ENCODE measurements at regions not wholly inside any gene's neighbourhood (a gene's known extent, or its start where the extent isn't known, plus 50 kb on each side); places are given as distances from the start of the nearest gene placed in this dataset.
"Not testable (repeated sequence)": the region's sequence is repeated elsewhere in the genome, so short reads cannot be mapped to it uniquely, and the experiment has no call there.

GRCh38 chr2:160825433-160825832, 331.8 kb upstream of the RBMS1 start:
- Histone ChIP-seq H3K4me2 (no peak overlapping the region), H3K9me3 (replicated peaks in 1 of 11) (peaks cover 26 to 52% (median 35%) of the 10 kb centered on the region in 11 experiments), H3K36me3 (no peaks in the 10 kb centered on the region; a peak in 1 of 22 replicates), H3K27ac (no peak overlapping the region), H4K20me1 (no peaks in the 10 kb centered on the region), H3K4me1 (peaks cover 0 to 7% (median 0%) of the 10 kb centered on the region in 10 experiments; a peak in 1 of 20 replicates), H3K4me3 (no peak overlapping the region), H3K9ac (no peak overlapping the region), H3K27me3 (no peaks in the 10 kb centered on the region)
- no peak for TF ChIP-seq Cebpa-rat (IDR thresholded peaks at IDR 0.05)

- H3K9me3 ChIP-seq (replicated peaks in 1 of 11): peaks cover 26 to 56% (median 35%) of the 10 kb centered on the region in 11 experiments
- no peak overlapping the region for H3K27ac ChIP-seq
- no peaks in the 10 kb centered on the region for H3K27me3 ChIP-seq
- no peaks in the 10 kb centered on the region for H3K4me1 ChIP-seq
- H3K4me3 ChIP-seq: no peak overlapping the region
- H3K36me3 ChIP-seq: no peaks in the 10 kb centered on the region; a peak in 1 of 22 replicates
- no peak overlapping the region for H3K4me2 ChIP-seq
- H4K20me1 ChIP-seq: no peaks in the 10 kb centered on the region
- H3K9ac ChIP-seq: no peak overlapping the region
- TF ChIP-seq Cebpa-rat (IDR thresholded peaks at IDR 0.05): no peak
Measured at GRCh38 chr2:160826496-160826895, 332.9 kb upstream of the RBMS1 start.

- no peak for TF ChIP-seq Cebpa-rat (IDR thresholded peaks at IDR 0.05)
- H3K9me3 ChIP-seq (replicated peaks in 1 of 11): peaks cover 26 to 56% (median 35%) of the 10 kb centered on the region in 11 experiments
- no peaks in the 10 kb centered on the region; a peak in 1 of 22 replicates for H3K36me3 ChIP-seq
- H3K4me1 ChIP-seq: no peaks in the 10 kb centered on the region
- H3K4me2 ChIP-seq: no peak overlapping the region
- H4K20me1 ChIP-seq: no peaks in the 10 kb centered on the region
- H3K27me3 ChIP-seq: no peaks in the 10 kb centered on the region
- H3K27ac ChIP-seq: no peak overlapping the region
- H3K4me3 ChIP-seq: no peak overlapping the region
- H3K9ac ChIP-seq: no peak overlapping the region
Measured at GRCh38 chr2:160828076-160828475, 332.2 kb upstream of the TANK start.

GRCh38 chr2:160832381-160832780, 327.8 kb upstream of the TANK start:
- not testable (repeated sequence) for H3K9ac ChIP-seq, H3K4me1 ChIP-seq, H3K36me3 ChIP-seq, H3K27me3 ChIP-seq, H3K4me3 ChIP-seq, H3K4me2 ChIP-seq, H3K27ac ChIP-seq, H4K20me1 ChIP-seq
- peaks cover 0 to 23% (median 8%) of the 10 kb centered on the region in 11 experiments; a peak in 15 of 22 replicates for H3K9me3 ChIP-seq (replicated peaks in 1 of 11)

GRCh38 chr2:160835166-160835565, 325.1 kb upstream of the TANK start:
- Histone ChIP-seq H4K20me1 (no peaks in the 10 kb centered on the region), H3K9me3 (replicated peaks in 1 of 11) (peaks cover 0 to 7% (median 0%) of the 10 kb centered on the region in 11 experiments; a peak in 4 of 22 replicates), H3K4me2 (no peak overlapping the region), H3K9ac (no peak overlapping the region), H3K4me1 (no peaks in the 10 kb centered on the region), H3K4me3 (no peak overlapping the region), H3K27ac (no peak overlapping the region), H3K27me3 (no peaks in the 10 kb centered on the region), H3K36me3 (no peaks in the 10 kb centered on the region)
- no peak for TF ChIP-seq Cebpa-rat (IDR thresholded peaks at IDR 0.05)

- Histone ChIP-seq H3K9ac (no peak overlapping the region), H3K27me3 (no peaks in the 10 kb centered on the region), H3K9me3 (replicated peaks in 1 of 11) (no peaks in the 10 kb centered on the region), H3K27ac (no peak overlapping the region), H3K4me2 (no peak overlapping the region), H4K20me1 (no peaks in the 10 kb centered on the region), H3K36me3 (no peaks in the 10 kb centered on the region), H3K4me3 (no peak overlapping the region), H3K4me1 (no peaks in the 10 kb centered on the region)
- no peak for TF ChIP-seq Cebpa-rat (IDR thresholded peaks at IDR 0.05)
Measured at GRCh38 chr2:160836755-160837154, 323.5 kb upstream of the TANK start.

- no peaks in the 10 kb centered on the region for H3K36me3 ChIP-seq
- no peak overlapping the region for H3K9ac ChIP-seq
- TF ChIP-seq Cebpa-rat (IDR thresholded peaks at IDR 0.05): no peak
Measured at GRCh38 chr2:160837416-160837815, 322.8 kb upstream of the TANK start.

GRCh38 chr2:160838147-160838546, 322.1 kb upstream of the TANK start:
- Histone ChIP-seq H3K4me3 (no peak overlapping the region), H3K4me1 (no peaks in the 10 kb centered on the region), H3K27me3 (no peaks in the 10 kb centered on the region), H3K27ac (no peak overlapping the region), H3K9me3 (replicated peaks in 1 of 11) (peaks cover 0 to 7% (median 3%) of the 10 kb centered on the region in 11 experiments; a peak in 7 of 22 replicates), H3K9ac (no peak overlapping the region), H3K36me3 (no peaks in the 10 kb centered on the region), H4K20me1 (no peaks in the 10 kb centered on the region), H3K4me2 (no peak overlapping the region)
- TF ChIP-seq Cebpa-rat (IDR thresholded peaks at IDR 0.05): no peak

More at GRCh38 chr2:160837416-160837815, 322.8 kb upstream of the TANK start:
- no peaks in the 10 kb centered on the region for H3K9me3 ChIP-seq (replicated peaks in 1 of 11)
- H3K4me2 ChIP-seq: no peak overlapping the region
- no peak overlapping the region for H3K27ac ChIP-seq
- H3K27me3 ChIP-seq: no peaks in the 10 kb centered on the region
- H3K4me1 ChIP-seq: no peaks in the 10 kb centered on the region
- no peak overlapping the region for H3K4me3 ChIP-seq
- H4K20me1 ChIP-seq: no peaks in the 10 kb centered on the region

- Histone ChIP-seq H3K4me1 (no peaks in the 10 kb centered on the region), H3K27ac (no peak overlapping the region), H3K9me3 (replicated peaks in 1 of 11) (peaks cover 0 to 13% (median 8%) of the 10 kb centered on the region in 11 experiments; a peak in 10 of 22 replicates), H3K4me2 (no peak overlapping the region), H3K27me3 (no peaks in the 10 kb centered on the region), H3K36me3 (no peaks in the 10 kb centered on the region), H3K4me3 (no peak overlapping the region), H4K20me1 (no peaks in the 10 kb centered on the region), H3K9ac (no peak overlapping the region)
- TF ChIP-seq Cebpa-rat (IDR thresholded peaks at IDR 0.05): no peak
Measured at GRCh38 chr2:160838691-160839090, 321.5 kb upstream of the TANK start.

- no peak overlapping the region for H3K9ac ChIP-seq
- H3K36me3 ChIP-seq: no peaks in the 10 kb centered on the region
- peaks cover 0 to 26% (median 14%) of the 10 kb centered on the region in 11 experiments; a peak in 15 of 22 replicates for H3K9me3 ChIP-seq (replicated peaks in 1 of 11)
- TF ChIP-seq Cebpa-rat (IDR thresholded peaks at IDR 0.05): no peak
- no peaks in the 10 kb centered on the region for H3K27me3 ChIP-seq
- no peaks in the 10 kb centered on the region for H4K20me1 ChIP-seq
- H3K4me1 ChIP-seq: no peaks in the 10 kb centered on the region
- H3K4me3 ChIP-seq: no peak overlapping the region
- H3K4me2 ChIP-seq: no peak overlapping the region
- no peak overlapping the region for H3K27ac ChIP-seq
Measured at GRCh38 chr2:160842286-160842685, 317.9 kb upstream of the TANK start.

All from BLaER1 treated with 17β-estradiol and CSF1 and Interleukin-3, amounts not matched to agents 10 nM and 100 nM (cell line).